ENCODE measurements at regions not wholly inside any gene's neighbourhood (a gene's known extent, or its start where the extent isn't known, plus 50 kb on each side); places are given as distances from the start of the nearest gene placed in this dataset.

GRCh38 chr10:120960725-120961124 lies 109.6 kb downstream of the WDR11 start:
- Histone ChIP-seq H3K4me3 (ENCODE audit: low read depth in 1 of 2, low read length in 2 of 2) (no peak overlapping the region), H3K4me1 (ENCODE audit: insufficient read depth, low read length) (peaks cover 20% of the 10 kb centered on the region), H3K27me3 (ENCODE audit: control insufficient read depth in 1 of 2, insufficient read depth in 2 of 2, low read length in 2 of 2) (no peaks in the 10 kb centered on the region), H3K9ac (ENCODE audit: low read length) (no peak overlapping the region), H3K27ac (ENCODE audit: low read depth, low read length) (no peak overlapping the region), H3K9me3 (ENCODE audit: low read length) (no peaks in the 10 kb centered on the region), H3K36me3 (ENCODE audit: insufficient read depth, low read length) (no peaks in the 10 kb centered on the region)

GRCh38 chr10:120961795-120962755 lies 110.9 kb downstream of the WDR11 start:
- no peaks in the 10 kb centered on the region for H3K36me3 ChIP-seq (ENCODE audit: insufficient read depth, low read length)
- no peak overlapping the region for H3K9ac ChIP-seq (ENCODE audit: low read length)
- no peaks in the 10 kb centered on the region for H3K9me3 ChIP-seq (ENCODE audit: low read length)
- no peak overlapping the region for H3K4me3 ChIP-seq (ENCODE audit: low read depth in 1 of 2, low read length in 2 of 2)
- no peak overlapping the region for H3K27ac ChIP-seq (ENCODE audit: low read depth, low read length)
- peaks cover 20% of the 10 kb centered on the region for H3K4me1 ChIP-seq (ENCODE audit: insufficient read depth, low read length)
- H3K27me3 ChIP-seq (ENCODE audit: control insufficient read depth in 1 of 2, insufficient read depth in 2 of 2, low read length in 2 of 2): no peaks in the 10 kb centered on the region

DNA sequence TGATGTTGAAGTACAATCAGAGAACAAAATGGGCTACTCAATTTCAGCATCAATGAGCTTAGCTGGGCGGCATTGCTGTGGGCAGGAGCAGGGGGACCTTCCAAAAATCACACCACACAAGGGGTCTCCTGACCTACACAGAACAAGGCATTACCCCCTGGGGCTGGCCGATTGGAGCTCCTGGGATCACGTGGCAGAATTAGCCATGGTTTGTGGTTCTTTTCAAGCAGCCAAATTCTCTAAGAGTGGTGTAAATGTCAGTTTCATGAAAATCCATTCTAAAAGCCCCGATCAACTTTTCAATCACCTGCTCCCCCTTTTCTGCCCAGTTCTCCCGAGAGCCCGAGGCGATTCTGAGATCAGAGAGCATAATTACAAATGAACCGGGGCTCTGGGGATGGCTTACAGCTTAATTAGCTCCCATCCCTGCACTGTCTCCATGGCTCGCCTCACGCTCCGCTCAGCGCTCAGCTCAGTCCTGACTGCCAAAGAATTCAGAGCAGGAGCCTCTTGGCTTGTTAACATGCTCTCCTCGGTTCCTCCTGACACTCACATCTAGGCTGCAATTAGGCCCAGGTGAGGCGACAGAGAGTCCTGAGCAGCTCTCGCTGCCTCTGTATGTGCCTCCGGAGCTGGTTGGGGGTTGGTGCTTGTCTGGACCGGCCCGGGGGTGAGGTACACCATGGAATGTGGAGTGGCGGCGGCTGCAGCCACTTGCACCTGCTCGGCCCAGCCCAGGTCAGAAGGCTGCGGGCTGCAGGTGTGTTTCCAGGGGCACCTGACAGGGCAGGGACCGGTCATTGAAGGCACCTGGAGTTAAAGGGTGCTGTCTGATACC lies 111.8 kb downstream of the WDR11 start:
- no peaks in the 10 kb centered on the region for H3K36me3 ChIP-seq (ENCODE audit: insufficient read depth, low read length)
- H3K9ac ChIP-seq (ENCODE audit: low read length): no peak overlapping the region
- H3K4me3 ChIP-seq (ENCODE audit: low read depth in 1 of 2, low read length in 2 of 2): no peak overlapping the region
- H3K9me3 ChIP-seq (ENCODE audit: low read length): no peaks in the 10 kb centered on the region
- H3K4me1 ChIP-seq (ENCODE audit: insufficient read depth, low read length): peaks cover 20% of the 10 kb centered on the region
- H3K27me3 ChIP-seq (ENCODE audit: control insufficient read depth in 1 of 2, insufficient read depth in 2 of 2, low read length in 2 of 2): no peaks in the 10 kb centered on the region
- no peak overlapping the region for H3K27ac ChIP-seq (ENCODE audit: low read depth, low read length)

DNA sequence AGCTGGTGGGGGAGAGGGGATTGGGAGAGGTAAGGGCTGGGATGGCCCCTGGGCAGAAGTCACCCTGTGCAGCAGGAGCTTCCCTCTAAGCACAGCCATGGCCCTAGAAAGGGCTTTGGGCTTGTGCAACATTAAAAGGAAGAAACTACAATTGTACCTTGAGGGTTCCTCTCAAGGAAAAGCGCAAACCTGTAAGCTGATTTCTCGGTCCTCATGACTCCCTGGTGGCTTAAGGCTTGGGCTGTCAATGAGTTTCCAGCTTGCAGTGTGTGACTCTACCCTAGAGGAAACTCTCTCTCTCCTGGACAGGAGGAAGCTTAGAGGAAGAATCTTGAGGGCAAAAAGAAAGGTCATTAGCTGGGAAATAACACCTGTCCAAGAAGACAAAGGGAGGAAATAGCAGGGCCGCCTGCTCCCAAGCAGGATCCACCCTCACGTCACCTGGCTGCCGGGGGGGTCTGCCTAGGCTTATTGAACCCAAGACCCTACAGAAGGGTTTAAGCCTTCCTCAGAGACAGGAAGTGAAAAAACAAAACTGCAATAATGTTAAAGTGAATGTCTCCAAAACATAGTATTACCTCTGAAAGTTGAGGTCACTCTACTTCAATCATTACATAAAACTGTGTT lies 112.5 kb downstream of the WDR11 start:
- Histone ChIP-seq H3K27me3 (ENCODE audit: control insufficient read depth in 1 of 2, insufficient read depth in 2 of 2, low read length in 2 of 2) (no peaks in the 10 kb centered on the region), H3K4me3 (ENCODE audit: low read depth in 1 of 2, low read length in 2 of 2) (no peak overlapping the region), H3K9me3 (ENCODE audit: low read length) (no peaks in the 10 kb centered on the region), H3K9ac (ENCODE audit: low read length) (no peak overlapping the region), H3K4me1 (ENCODE audit: insufficient read depth, low read length) (peaks cover 20% of the 10 kb centered on the region), H3K27ac (ENCODE audit: low read depth, low read length) (no peak overlapping the region), H3K36me3 (ENCODE audit: insufficient read depth, low read length) (no peaks in the 10 kb centered on the region)

DNA sequence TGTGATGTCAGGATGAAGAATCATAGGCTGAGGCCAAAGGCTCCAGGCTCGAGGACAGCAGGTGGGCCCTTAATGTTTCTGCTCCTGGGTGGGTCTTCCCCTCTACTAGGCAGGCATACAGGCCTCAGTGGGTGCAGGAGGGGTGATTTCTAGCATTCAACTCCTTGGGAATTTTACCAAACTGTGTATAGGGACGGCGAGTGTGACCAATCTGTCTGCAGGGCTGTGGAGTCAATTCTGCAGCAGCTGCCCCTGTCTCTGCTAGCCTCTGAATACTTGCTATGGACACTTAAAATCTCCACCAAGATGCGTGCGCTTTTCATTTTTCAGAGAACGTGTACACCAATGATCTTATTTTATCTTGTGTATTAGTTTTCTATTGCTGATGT lies 115.5 kb downstream of the WDR11 start:
- no peak overlapping the region for H3K27ac ChIP-seq (ENCODE audit: low read depth, low read length)
- H3K27me3 ChIP-seq (ENCODE audit: control insufficient read depth in 1 of 2, insufficient read depth in 2 of 2, low read length in 2 of 2): no peaks in the 10 kb centered on the region
- no peaks in the 10 kb centered on the region for H3K36me3 ChIP-seq (ENCODE audit: insufficient read depth, low read length)
- H3K4me1 ChIP-seq (ENCODE audit: insufficient read depth, low read length): peaks cover 19% of the 10 kb centered on the region
- no peak overlapping the region for H3K9ac ChIP-seq (ENCODE audit: low read length)
- H3K9me3 ChIP-seq (ENCODE audit: low read length): no peaks in the 10 kb centered on the region
- no peak overlapping the region for H3K4me3 ChIP-seq (ENCODE audit: low read depth in 1 of 2, low read length in 2 of 2)

- Histone ChIP-seq H3K27ac (ENCODE audit: low read depth, low read length) (no peak overlapping the region), H3K4me1 (ENCODE audit: insufficient read depth, low read length) (no peaks in the 10 kb centered on the region), H3K36me3 (ENCODE audit: insufficient read depth, low read length) (no peaks in the 10 kb centered on the region), H3K9ac (ENCODE audit: low read length) (no peak overlapping the region), H3K9me3 (ENCODE audit: low read length) (no peaks in the 10 kb centered on the region), H3K4me3 (ENCODE audit: low read depth in 1 of 2, low read length in 2 of 2) (no peak overlapping the region), H3K27me3 (ENCODE audit: control insufficient read depth in 1 of 2, insufficient read depth in 2 of 2, low read length in 2 of 2) (no peaks in the 10 kb centered on the region)
These were observed 118.1 kb downstream of the WDR11 start for GRCh38 chr10:120969219-120969645.

DNA sequence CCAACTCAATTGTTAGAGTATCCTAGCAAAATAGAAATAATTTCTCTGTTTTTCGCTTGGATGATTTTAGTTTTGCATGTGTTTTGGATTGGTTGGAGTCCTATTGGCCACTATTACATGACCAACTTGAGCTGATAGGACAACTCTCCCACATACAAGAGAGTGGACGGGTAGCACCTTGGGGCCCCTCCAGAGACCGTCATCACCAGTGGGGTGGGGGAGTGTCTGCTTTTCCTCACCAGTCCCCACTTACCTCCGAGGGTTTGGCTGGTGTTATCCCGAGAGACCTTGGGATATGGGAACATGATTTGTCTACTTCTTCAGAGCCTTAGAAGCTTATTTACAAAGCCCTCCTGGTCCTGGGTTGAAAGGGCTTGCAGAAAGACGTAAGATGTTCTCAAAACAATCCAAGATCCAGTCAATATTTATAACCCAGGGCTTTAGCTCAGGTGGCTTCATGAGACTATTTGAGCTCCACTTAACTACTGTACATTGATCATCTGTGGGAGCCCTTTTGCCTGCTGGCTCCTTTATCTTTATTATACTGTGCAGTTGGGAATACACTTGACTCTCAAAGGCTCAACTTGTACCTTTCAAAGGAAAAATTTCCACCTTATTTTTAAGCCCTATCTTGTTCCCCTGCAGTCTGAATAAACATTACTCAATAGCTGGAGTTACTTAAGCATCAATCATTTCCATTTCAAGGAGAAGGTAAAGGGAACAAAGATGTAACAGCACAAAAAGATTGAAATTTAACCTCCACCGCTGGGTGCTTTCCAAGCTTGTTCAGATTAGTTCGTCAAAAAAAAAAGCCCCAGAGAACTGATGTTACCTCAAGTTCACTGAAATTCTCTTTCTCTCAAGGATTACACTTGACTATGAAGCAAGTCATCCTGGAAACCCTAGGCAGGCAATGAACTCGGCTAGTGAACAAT lies 119.7 kb downstream of the WDR11 start:
- Histone ChIP-seq H3K27me3 (ENCODE audit: control insufficient read depth in 1 of 2, insufficient read depth in 2 of 2, low read length in 2 of 2) (no peaks in the 10 kb centered on the region), H3K4me3 (ENCODE audit: low read depth in 1 of 2, low read length in 2 of 2) (no peak overlapping the region), H3K27ac (ENCODE audit: low read depth, low read length) (no peak overlapping the region), H3K9me3 (ENCODE audit: low read length) (no peaks in the 10 kb centered on the region), H3K9ac (ENCODE audit: low read length) (no peak overlapping the region), H3K4me1 (ENCODE audit: insufficient read depth, low read length) (no peaks in the 10 kb centered on the region), H3K36me3 (ENCODE audit: insufficient read depth, low read length) (no peaks in the 10 kb centered on the region)

GRCh38 chr10:120971671-120972070 lies 120.5 kb downstream of the WDR11 start:
- H3K27me3 ChIP-seq (ENCODE audit: control insufficient read depth in 1 of 2, insufficient read depth in 2 of 2, low read length in 2 of 2): no peaks in the 10 kb centered on the region
- no peak overlapping the region for H3K27ac ChIP-seq (ENCODE audit: low read depth, low read length)
- no peak overlapping the region for H3K4me3 ChIP-seq (ENCODE audit: low read depth in 1 of 2, low read length in 2 of 2)
- no peaks in the 10 kb centered on the region for H3K4me1 ChIP-seq (ENCODE audit: insufficient read depth, low read length)
- no peak overlapping the region for H3K9ac ChIP-seq (ENCODE audit: low read length)
- no peaks in the 10 kb centered on the region for H3K9me3 ChIP-seq (ENCODE audit: low read length)
- no peaks in the 10 kb centered on the region for H3K36me3 ChIP-seq (ENCODE audit: insufficient read depth, low read length)

DNA sequence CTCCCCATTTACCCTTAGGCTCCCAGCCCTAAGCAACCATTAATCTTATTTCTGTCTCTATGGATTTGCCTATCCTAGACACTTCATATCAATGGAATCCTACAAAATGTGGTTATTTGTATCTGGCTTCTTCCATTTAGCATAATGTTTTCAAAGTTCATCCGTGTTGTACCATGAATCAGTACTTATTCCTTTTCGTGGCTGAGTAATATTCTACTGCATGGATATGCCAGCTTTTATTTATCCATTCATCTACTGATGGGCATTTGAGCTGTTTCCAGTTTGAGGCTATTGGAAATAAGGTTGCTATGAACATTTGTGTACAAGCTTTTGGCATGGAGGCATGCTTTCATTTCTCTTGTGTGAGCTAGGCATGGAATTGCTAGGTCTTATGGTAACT lies 121.1 kb downstream of the WDR11 start:
- Histone ChIP-seq H3K27me3 (ENCODE audit: control insufficient read depth in 1 of 2, insufficient read depth in 2 of 2, low read length in 2 of 2) (no peaks in the 10 kb centered on the region), H3K27ac (ENCODE audit: low read depth, low read length) (no peak overlapping the region)

DNA sequence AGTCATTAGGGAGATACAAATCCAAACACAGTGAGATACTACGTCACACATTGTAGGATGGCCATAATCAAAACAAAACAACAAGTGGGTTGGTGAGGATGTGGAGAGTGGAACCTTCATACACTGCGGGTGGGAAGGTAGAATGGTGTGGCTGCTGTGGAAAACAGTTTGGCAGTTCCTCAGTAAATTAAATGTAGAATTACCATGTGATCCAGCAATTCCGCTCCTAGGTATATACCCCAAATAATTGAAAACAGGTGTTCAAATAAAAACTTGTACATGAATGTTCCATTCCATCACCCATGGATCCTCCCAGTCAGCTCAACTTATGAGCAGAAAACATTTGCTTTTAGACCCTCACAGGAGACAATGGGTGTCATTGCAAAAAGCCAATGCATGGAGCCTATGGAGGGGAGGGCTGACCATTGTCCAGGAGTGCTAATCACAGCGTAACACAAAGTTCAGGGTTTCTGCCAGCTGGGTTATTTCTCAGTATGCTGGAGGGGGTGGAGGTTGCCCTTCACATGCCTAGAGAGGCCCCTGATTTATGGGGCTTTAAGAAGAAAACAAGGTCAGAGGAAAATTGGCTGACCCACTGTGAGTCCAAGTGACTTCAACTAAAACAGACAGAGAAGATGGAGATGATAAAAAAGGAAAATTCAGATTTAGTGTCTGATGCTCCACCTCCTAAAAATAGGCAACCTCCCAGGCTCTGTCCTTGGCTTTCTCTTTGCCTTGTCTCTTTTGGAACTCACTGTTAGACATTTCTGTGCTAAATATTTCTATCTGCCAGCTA lies 124.1 kb downstream of the WDR11 start:
- Histone ChIP-seq H3K9ac (ENCODE audit: low read length) (no peak overlapping the region), H3K36me3 (ENCODE audit: insufficient read depth, low read length) (no peaks in the 10 kb centered on the region), H3K4me1 (ENCODE audit: insufficient read depth, low read length) (peaks cover 12% of the 10 kb centered on the region), H3K9me3 (ENCODE audit: low read length) (no peaks in the 10 kb centered on the region), H3K27me3 (ENCODE audit: control insufficient read depth in 1 of 2, insufficient read depth in 2 of 2, low read length in 2 of 2) (peaks cover 0 to 3% of the 10 kb centered on the region in 2 donors), H3K4me3 (ENCODE audit: low read depth in 1 of 2, low read length in 2 of 2) (no peak overlapping the region), H3K27ac (ENCODE audit: low read depth, low read length) (no peak overlapping the region)

More for the DNA sequence above, 121.1 kb downstream of the WDR11 start:
- Histone ChIP-seq H3K9ac (ENCODE audit: low read length) (no peak overlapping the region), H3K4me3 (ENCODE audit: low read depth in 1 of 2, low read length in 2 of 2) (no peak overlapping the region), H3K36me3 (ENCODE audit: insufficient read depth, low read length) (no peaks in the 10 kb centered on the region), H3K9me3 (ENCODE audit: low read length) (no peaks in the 10 kb centered on the region), H3K4me1 (ENCODE audit: insufficient read depth, low read length) (no peaks in the 10 kb centered on the region)

Data from muscle layer of colon (tissue), 2 donors.